SK-N-SH (cell line): ENCODE measurements at regions not wholly inside any gene's neighbourhood (a gene's known extent, or its start where the extent isn't known, plus 50 kb on each side); places are given as distances from the start of the nearest gene placed in this dataset.

Source experiments
- CTCF ChIA-PET: fragments of 300-600, 350-600 bp; formaldehyde crosslinking; extraction: SDS; loops from one replicate; lab custom pipeline; 2021; lab: Yijun Ruan, JAX
- POLR2A ChIA-PET: fragments of 350-600 bp; sonication (Branson Sonifier 250); formaldehyde crosslinking; extraction: SDS; loops from one replicate; lab custom pipeline; 2020; ENCODE audit warnings: antibody characterized with exemption, inconsistent platforms; lab: Yijun Ruan, JAX
- DNase-seq: peaks from one replicate; pipeline ENCODE4 v3.0.0; 2012
- H2AFZ ChIP-seq: fragments of 200-600 bp; sonication (generic); 2 replicates; pipeline ENCODE4 v1.8.1; 2016; ENCODE audit warnings: antibody characterized with exemption, mild to moderate bottlenecking, low read depth
- H3F3A ChIP-seq: fragments of 200-600 bp; sonication (generic); replicated peaks from 2 replicates; pipeline ENCODE3; 2016; ENCODE audit warnings: antibody characterized with exemption, mild to moderate bottlenecking; ENCODE audit not compliant: insufficient read depth
- H3K27ac ChIP-seq, 2 experiments: fragments of 200-500 bp in 1 of 2; fragments of 200-600 bp in 1 of 2; sonication (Bioruptor generic) in 1 of 2; sonication (generic), shearing (Covaris generic) in 1 of 2; 2 replicates each; pipeline versions ENCODE4 v1.5.1 to v1.6.1; 2014 to 2016; ENCODE audit warnings: low read depth in 2 of 2, inconsistent platforms in 1 of 2, low read length in 1 of 2, mild to moderate bottlenecking in 1 of 2, mixed read lengths in 1 of 2
- H3K27me3 ChIP-seq: fragments of 200-600 bp; sonication (generic), shearing (Covaris generic); 2 replicates; pipeline ENCODE4 v1.6.1; 2016; ENCODE audit warnings: mixed run types; ENCODE audit not compliant: insufficient read depth
- H3K36me3 ChIP-seq, 2 experiments: fragments of 200-500 bp in 1 of 2; fragments of 200-600 bp in 1 of 2; sonication (Bioruptor generic) in 1 of 2; sonication (generic) in 1 of 2; replicated peaks in 1 of 2; 2 replicates each; pipeline versions ENCODE3 to v1.5.1; 2014 to 2016; ENCODE audit warnings: low read length in 1 of 2, mild to moderate bottlenecking in 1 of 2; ENCODE audit not compliant: insufficient read depth in 2 of 2, control insufficient read depth in 1 of 2
- H3K4me1 ChIP-seq, 2 experiments: fragments of 200-500 bp in 1 of 2; fragments of 200-600 bp in 1 of 2; sonication (Bioruptor generic) in 1 of 2; sonication (generic), shearing (Covaris generic) in 1 of 2; 2 replicates each; pipeline versions ENCODE4 v1.5.1 to v1.6.1; 2014 to 2016; ENCODE audit warnings: low read depth in 1 of 2, low read length in 1 of 2, mixed run types in 1 of 2; ENCODE audit not compliant: insufficient read depth in 2 of 2, control insufficient read depth in 1 of 2
- H3K4me2 ChIP-seq: fragments of 200-600 bp; sonication (generic), shearing (Covaris generic); 2 replicates; pipeline ENCODE4 v1.6.1; 2017; ENCODE audit warnings: mixed run types
- H3K4me3 ChIP-seq, 2 experiments: fragments of 200-500 bp in 1 of 2; fragments of 200-600 bp in 1 of 2; sonication (Bioruptor generic) in 1 of 2; sonication (generic), shearing (Covaris generic) in 1 of 2; 2 replicates each; pipeline versions ENCODE4 v1.5.1 to v1.8.1; 2014 to 2016; ENCODE audit warnings: low read depth in 2 of 2, inconsistent platforms in 1 of 2, low read length in 1 of 2, mild to moderate bottlenecking in 1 of 2, mixed read lengths in 1 of 2, moderate library complexity in 1 of 2
- H3K79me2 ChIP-seq: fragments of 200-600 bp; sonication (generic); 2 replicates; pipeline ENCODE4 v1.8.1; 2017; ENCODE audit warnings: mild to moderate bottlenecking; ENCODE audit not compliant: insufficient read depth
- H3K9ac ChIP-seq: fragments of 200-600 bp; sonication (generic); 2 replicates; pipeline ENCODE4 v1.6.1; 2017; ENCODE audit warnings: mixed run types
- H3K9me2 ChIP-seq: fragments of 200-600 bp; sonication (generic); 2 replicates; pipeline ENCODE4 v1.6.1; 2017; ENCODE audit warnings: mixed run types
- H3K9me3 ChIP-seq: fragments of 200-600 bp; sonication (generic); 2 replicates; pipeline ENCODE4 v1.6.1; 2017; ENCODE audit warnings: mixed run types, mild to moderate bottlenecking, moderate library complexity
- H4K20me1 ChIP-seq: fragments of 200-600 bp; sonication (generic); 2 replicates; pipeline ENCODE4 v1.6.1; 2017; ENCODE audit warnings: mild to moderate bottlenecking, mixed run types; ENCODE audit not compliant: insufficient read depth
- CHD2 ChIP-seq: fragments of 150-350 bp; IDR thresholded peaks from 2 replicates; pipeline ENCODE4 v1.6.1; 2018; ENCODE audit warnings: low read length; ENCODE audit not compliant: partially characterized antibody
- ELF1 ChIP-seq: IDR thresholded peaks from 2 replicates; pipeline ENCODE4 v1.4.0; 2012
- EP300 ChIP-seq, 2 experiments: IDR thresholded peaks; 2 replicates each; pipeline versions ENCODE4 v1.4.0 to v1.6.1; 2012; ENCODE audit warnings: borderline replicate concordance in 1 of 2, low read depth in 1 of 2, low read length in 1 of 2
- EZH2phosphoT487 ChIP-seq: fragments of 200-600 bp; sonication (generic); IDR thresholded peaks from 2 replicates; pipeline ENCODE4 v1.6.1; 2017; ENCODE audit warnings: low read depth, mixed run types, mild to moderate bottlenecking, antibody characterized with exemption, moderate library complexity, borderline replicate concordance
- FOXJ3 ChIP-seq: sonication (generic); formaldehyde crosslinking; IDR thresholded peaks from 2 replicates; pipeline ENCODE4 v1.5.1; 2020; ENCODE audit warnings: mild to moderate bottlenecking, missing genetic modification reagents
- FOXM1 ChIP-seq: IDR thresholded peaks from 2 replicates; pipeline ENCODE4 v1.4.0; 2012; ENCODE audit warnings: low read depth, mild to moderate bottlenecking
- GABPA ChIP-seq: IDR thresholded peaks from 2 replicates; pipeline ENCODE4 v1.4.0; 2012; ENCODE audit warnings: low read depth, mild to moderate bottlenecking
- GATA2 ChIP-seq: sonication (generic); formaldehyde crosslinking; IDR thresholded peaks from 2 replicates; pipeline ENCODE4 v1.5.0; 2020; ENCODE audit warnings: mild to moderate bottlenecking, missing genetic modification reagents
- JUND ChIP-seq: IDR thresholded peaks from 2 replicates; pipeline ENCODE4 v1.4.0; 2012
- MXI1 ChIP-seq: IDR thresholded peaks from 2 replicates; pipeline ENCODE4 v1.6.1; 2012; ENCODE audit warnings: mild to moderate bottlenecking, low read depth, low read length, improper control_type of control experiment
- NRF1 ChIP-seq: IDR thresholded peaks from 2 replicates; pipeline ENCODE4 v1.6.1; 2012; ENCODE audit warnings: low read depth, mild to moderate bottlenecking, low read length
- RAD21 ChIP-seq: IDR thresholded peaks from 2 replicates; pipeline ENCODE4 v1.6.1; 2012; ENCODE audit warnings: mild to moderate bottlenecking, low read length
- RXRA ChIP-seq: IDR thresholded peaks from 2 replicates; pipeline ENCODE4 v1.4.0; 2012; ENCODE audit warnings: low read depth, mild to moderate bottlenecking, borderline replicate concordance
- SMC3 ChIP-seq: IDR thresholded peaks from 2 replicates; pipeline ENCODE4 v1.6.1; 2012; ENCODE audit warnings: low read depth, low read length, improper control_type of control experiment
- WGBS: methylation state at CpG from one replicate; pipeline ENCODE4 v1.1.6; 2017; ENCODE audit warnings: low lambda C conversion rate; 5-methylcytosine and 5-hydroxymethylcytosine counted together
- TF ChIP-seq, protein P1 (sequence below): IDR thresholded peaks from 2 replicates; pipeline ENCODE4 v1.4.0; 2012; ENCODE audit warnings: low read depth

DNA sequence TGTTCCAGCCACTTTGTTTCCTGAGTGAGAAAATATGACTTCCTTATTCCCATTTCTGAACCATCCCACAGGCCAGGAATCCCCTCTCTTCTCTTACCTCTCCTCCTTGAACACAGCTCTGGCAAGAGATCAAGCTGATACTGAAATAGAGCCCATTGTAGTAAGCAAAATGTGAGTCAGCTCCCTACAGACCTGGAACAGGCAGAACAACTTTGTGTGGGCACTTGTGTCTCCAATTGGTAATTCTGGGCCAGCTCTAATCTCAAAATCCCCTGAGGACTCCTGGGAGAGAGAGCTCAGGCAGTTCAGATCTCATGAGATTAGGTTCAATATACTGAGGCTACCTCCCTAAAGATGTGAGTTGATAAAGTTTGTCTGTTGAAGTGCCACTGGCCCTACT is 213.5 kb downstream of the GUCY2F start:
- Histone ChIP-seq H3K9ac (no peak overlapping the region), H3K36me3 (no peaks in the 10 kb centered on the region), H3K9me3 (no peaks in the 10 kb centered on the region), H3K4me1 (no peaks in the 10 kb centered on the region), H3K9me2 (no peaks in the 10 kb centered on the region), H3K27ac (no peak overlapping the region), H4K20me1 (no peaks in the 10 kb centered on the region), H3K4me3 (no peak overlapping the region), H3F3A (no peaks in the 10 kb centered on the region), H2AFZ (no peak overlapping the region), H3K27me3 (no peaks in the 10 kb centered on the region; the same call in 1 of the 2 replicates), H3K79me2 (no peaks in the 10 kb centered on the region), H3K4me2 (no peak overlapping the region)
- DNase-seq, result no peak
- ChIA-PET POLR2A (no interaction called here), CTCF (no interaction called here)
- TF ChIP-seq FOXM1 (no peak), MXI1 (no peak), CHD2 (no peak), RAD21 (no peak)

DNA sequence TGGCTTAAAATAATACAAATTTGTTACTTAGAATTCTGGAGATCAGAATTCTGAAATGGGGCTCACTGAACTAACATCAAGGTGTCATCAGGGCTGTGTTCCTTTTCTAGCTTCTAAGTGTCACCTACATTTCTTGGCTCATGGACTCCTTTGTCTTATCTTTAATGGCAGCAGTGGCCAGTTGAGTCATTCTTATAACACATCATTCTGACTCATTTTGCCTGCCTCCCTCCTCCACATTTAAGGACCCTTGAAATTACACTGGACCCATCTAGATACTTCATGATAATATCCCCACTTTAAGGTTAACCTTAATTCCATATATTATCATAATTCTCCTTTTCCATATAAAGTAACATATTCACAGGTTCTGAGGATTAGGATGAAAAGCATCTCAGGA is 215.9 kb downstream of the GUCY2F start:
- Histone ChIP-seq H3K9me3 (no peaks in the 10 kb centered on the region), H3K9ac (no peak overlapping the region), H2AFZ (no peak overlapping the region), H4K20me1 (no peaks in the 10 kb centered on the region), H3K27ac (no peak overlapping the region), H3K4me1 (no peaks in the 10 kb centered on the region), H3K79me2 (no peaks in the 10 kb centered on the region), H3K4me3 (no peak overlapping the region), H3K27me3 (no peaks in the 10 kb centered on the region), H3K36me3 (no peaks in the 10 kb centered on the region), H3K4me2 (no peak overlapping the region), H3F3A (no peaks in the 10 kb centered on the region), H3K9me2 (no peaks in the 10 kb centered on the region)
- DNase-seq, result no peak
- ChIA-PET CTCF (no interaction called here), POLR2A (no interaction called here)
- TF ChIP-seq NRF1 (no peak), EP300 (IDR thresholded peaks at IDR 0.05; ENCODE audit: borderline replicate concordance in 1 of 2, low read depth in 1 of 2, low read length in 1 of 2) (no peak), ELF1 (no peak), RXRA (no peak)
- TF ChIP-seq, protein P1, sequence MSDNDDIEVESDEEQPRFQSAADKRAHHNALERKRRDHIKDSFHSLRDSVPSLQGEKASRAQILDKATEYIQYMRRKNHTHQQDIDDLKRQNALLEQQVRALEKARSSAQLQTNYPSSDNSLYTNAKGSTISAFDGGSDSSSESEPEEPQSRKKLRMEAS, result no peak

- 0% methylated on average over 1 of the region's 1 CpG for whole genome bisulfite sequencing
- no peaks in the 10 kb centered on the region for H3K4me1 ChIP-seq
- no peak overlapping the region for H3K4me3 ChIP-seq
- H3K27ac ChIP-seq, result no peak overlapping the region
- no peaks in the 10 kb centered on the region for H3K9me3 ChIP-seq
- H3K27me3 ChIP-seq, result no peaks in the 10 kb centered on the region
- no peak for DNase-seq
- no peak overlapping the region for H3K9ac ChIP-seq
- no peak overlapping the region for H2AFZ ChIP-seq
- TF ChIP-seq, protein P1, result no peak
- TF ChIP-seq SMC3, result no peak
- TF ChIP-seq FOXJ3 (CRISPR knock-in tag), result no peak
- no peak for TF ChIP-seq CHD2
- TF ChIP-seq GABPA, result no peak
- TF ChIP-seq JUND, result no peak
- TF ChIP-seq FOXM1, result no peak
- TF ChIP-seq RXRA, result no peak
- no peak for TF ChIP-seq GATA2 (CRISPR knock-in tag)
- TF ChIP-seq EZH2phosphoT487, result no peak
- TF ChIP-seq, all 33 proteins: peak for 0
- H3K9me2 ChIP-seq, result no peaks in the 10 kb centered on the region
- H3K79me2 ChIP-seq, result no peaks in the 10 kb centered on the region
- CTCF ChIA-PET, result no interaction called here
- POLR2A ChIA-PET, result no interaction called here
- no peak overlapping the region for H3K4me2 ChIP-seq
- no peaks in the 10 kb centered on the region for H4K20me1 ChIP-seq
- H3K36me3 ChIP-seq, result no peaks in the 10 kb centered on the region
- no peaks in the 10 kb centered on the region for H3F3A ChIP-seq
Measured at GRCh38 chrX:109264878-109265277, 217.0 kb downstream of the GUCY2F start.
